ENCODE measurements at regions not wholly inside any gene's neighbourhood (a gene's known extent, or its start where the extent isn't known, plus 50 kb on each side); places are given as distances from the start of the nearest gene placed in this dataset.
A peak's percentile ranks its signal among the peaks of the same experiment; 100 is the strongest.
"Not testable (repeated sequence)": the region's sequence is repeated elsewhere in the genome, so short reads cannot be mapped to it uniquely, and the experiment has no call there.

GRCh38 chr12:131466306-131466705 lies 244.6 kb upstream of the SFSWAP start:
- H3K4me1 ChIP-seq (replicated peaks in 1 of 2) = no peaks in the 10 kb centered on the region
- 50 to 89% (median 89%) methylated on average over 1 to 5 of the region's 5 CpGs; no CpG with 5 or more reads in 1 of the 4 donors for WGBS, 4 donors
- peak in 1 of 7 donors; percentile 15 for DNase-seq
- H3K27ac ChIP-seq = no peak overlapping the region
- TF ChIP-seq CTCF (IDR thresholded peaks at IDR 0.05) (no peak), POLR2A (IDR thresholded peaks at IDR 0.05) (no peak)
- H3K27me3 ChIP-seq = no peaks in the 10 kb centered on the region
- no peaks in the 10 kb centered on the region for H3K9me3 ChIP-seq (replicated peaks in 1 of 3)
- H3K4me3 ChIP-seq = no peak overlapping the region
- H3K36me3 ChIP-seq (replicated peaks in 1 of 2) = no peaks in the 10 kb centered on the region
- intact Hi-C loops (cut with DNase I) = no loop called here

DNA sequence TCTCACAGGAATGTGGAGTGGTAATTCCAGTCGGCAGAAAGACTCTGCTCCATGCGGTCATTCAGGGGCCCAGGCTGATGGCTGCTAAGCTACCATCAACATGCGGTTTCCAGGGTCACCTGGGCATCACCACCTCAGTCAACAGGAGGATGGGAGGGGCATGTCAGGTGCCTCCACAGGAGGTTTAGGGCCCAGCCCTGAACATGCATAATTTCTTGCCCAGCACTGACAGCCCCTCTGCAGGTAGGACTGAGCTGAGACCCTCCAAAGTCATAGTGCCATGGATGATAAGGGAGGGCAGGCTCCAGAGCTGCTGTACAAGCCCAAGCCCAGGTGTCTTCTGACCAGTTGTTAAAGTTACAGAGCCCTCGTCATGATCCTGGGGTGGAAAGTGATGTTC lies 244.0 kb upstream of the SFSWAP start:
- Histone ChIP-seq H3K36me3 (replicated peaks in 1 of 2) (no peaks in the 10 kb centered on the region), H3K27me3 (no peaks in the 10 kb centered on the region), H3K4me3 (no peak overlapping the region), H3K27ac (no peak overlapping the region), H3K4me1 (replicated peaks in 1 of 2) (no peaks in the 10 kb centered on the region), H3K9me3 (replicated peaks in 1 of 3) (no peaks in the 10 kb centered on the region)
- no peak for DNase-seq
- TF ChIP-seq POLR2A (IDR thresholded peaks at IDR 0.05) (no peak), CTCF (IDR thresholded peaks at IDR 0.05) (no peak)
- intact Hi-C loops (cut with DNase I) = no loop called here
- 78 to 89% (median 83%) methylated on average over 2 to 4 of the region's 4 CpGs for WGBS, 4 donors

DNA sequence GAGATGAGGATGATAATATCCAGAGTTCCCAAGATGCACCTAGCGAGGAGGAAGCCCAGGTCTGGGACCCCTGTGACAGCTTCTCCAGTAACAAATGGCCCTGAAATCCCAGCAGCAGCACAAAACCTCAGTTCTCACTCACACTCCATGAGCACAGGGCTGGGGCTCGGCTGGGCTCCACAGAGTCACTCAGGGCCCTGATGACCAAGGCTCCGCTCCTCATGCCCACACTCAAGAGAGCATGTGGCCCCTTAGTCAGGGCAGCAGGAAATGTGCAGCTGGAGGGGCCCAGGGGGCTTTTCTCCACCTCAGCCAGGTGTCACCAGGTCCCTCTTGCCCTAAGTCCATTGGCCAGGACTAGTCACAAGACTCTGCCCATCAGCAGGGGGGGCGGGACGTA lies 242.7 kb upstream of the SFSWAP start:
- H3K27me3 ChIP-seq = no peaks in the 10 kb centered on the region
- intact Hi-C loops (cut with DNase I) = no loop called here
- TF ChIP-seq POLR2A (IDR thresholded peaks at IDR 0.05) (no peak), CTCF (IDR thresholded peaks at IDR 0.05) (no peak)
- H3K27ac ChIP-seq = no peak overlapping the region
- no peak overlapping the region for H3K4me3 ChIP-seq
- 68 to 83% (median 75%) methylated on average over 2 to 5 of the region's 5 CpGs for WGBS, 4 donors
- no peaks in the 10 kb centered on the region for H3K36me3 ChIP-seq (replicated peaks in 1 of 2)
- DNase-seq = no peak
- H3K4me1 ChIP-seq (replicated peaks in 1 of 2) = no peaks in the 10 kb centered on the region
- H3K9me3 ChIP-seq (replicated peaks in 1 of 3) = no peaks in the 10 kb centered on the region

- DNase-seq; H3K27ac ChIP-seq; H3K36me3 ChIP-seq (replicated peaks in 1 of 2); intact Hi-C loops (cut with DNase I); H3K4me3 ChIP-seq; H3K27me3 ChIP-seq; H3K9me3 ChIP-seq (replicated peaks in 1 of 3); H3K4me1 ChIP-seq (replicated peaks in 1 of 2): not testable (repeated sequence)
- 65 to 78% (median 67%) methylated on average over 3 to 4 of the region's 10 CpGs; no CpG with 5 or more reads in 1 of the 4 donors for WGBS, 4 donors
Measured at GRCh38 chr12:131469945-131470344, 240.9 kb upstream of the SFSWAP start.

GRCh38 chr12:131471271-131471905 lies 239.5 kb upstream of the SFSWAP start:
- intact Hi-C loops (cut with DNase I) = no loop called here
- DNase-seq = peak in 1 of 7 donors; percentile 37
- H3K4me1 ChIP-seq (replicated peaks in 1 of 2) = no peaks in the 10 kb centered on the region
- H3K36me3 ChIP-seq (replicated peaks in 1 of 2) = no peaks in the 10 kb centered on the region
- H3K27me3 ChIP-seq = no peaks in the 10 kb centered on the region
- WGBS, 4 donors = 49 to 59% (median 56%) methylated on average over 18 to 20 of the region's 20 CpGs
- H3K27ac ChIP-seq = no peak overlapping the region
- TF ChIP-seq CTCF (IDR thresholded peaks at IDR 0.05) = no peak
- TF ChIP-seq POLR2A (IDR thresholded peaks at IDR 0.05) = no peak
- no peaks in the 10 kb centered on the region for H3K9me3 ChIP-seq (replicated peaks in 1 of 3)
- H3K4me3 ChIP-seq = no peak overlapping the region

Measured in adrenal gland (tissue), 9 donors.